Stomach (tissue), 4 donors: ENCODE measurements at regions not wholly inside any gene's neighbourhood (a gene's known extent, or its start where the extent isn't known, plus 50 kb on each side); places are given as distances from the start of the nearest gene placed in this dataset.

Experiments used
- CTCF ChIP-seq, 7 experiments: fragments of 450-650 bp in 4 of 7; fragments of 200-600 bp in 3 of 7; sonication (generic) in 3 of 7; IDR thresholded peaks; one replicate each; pipeline ENCODE4 v1.5.1; 2016 to 2019; ENCODE audit warnings: antibody characterized with exemption in 7 of 7, control low read depth in 2 of 7, mild to moderate bottlenecking in 1 of 7
- POLR2A ChIP-seq, 4 donors: fragments of 450-650 bp; IDR thresholded peaks; one replicate each; pipeline ENCODE4 v1.6.1; 2016; ENCODE audit warnings: antibody characterized with exemption in 4 of 4, control low read depth in 2 of 4, mild to moderate bottlenecking in 1 of 4, moderate library complexity in 1 of 4

GRCh38 chr16:9307446-9307845 is 216.0 kb downstream of the HAPSTR1 start:
- no peak for TF ChIP-seq CTCF (IDR thresholded peaks at IDR 0.05)
- TF ChIP-seq POLR2A (IDR thresholded peaks at IDR 0.05), result no peak
